GM19324 (cell line): ENCODE measurements at regions not wholly inside any gene's neighbourhood (a gene's known extent, or its start where the extent isn't known, plus 50 kb on each side); places are given as distances from the start of the nearest gene placed in this dataset.
"Not testable (repeated sequence)": the region's sequence is repeated elsewhere in the genome, so short reads cannot be mapped to it uniquely, and the experiment has no call there.

ENCODE experiments used
- ATAC-seq: cut with Tn5 transposase; IDR thresholded peaks from one replicate; pipeline ENCODE4 v1.9.1; 2021; ENCODE audit warnings: mild to moderate bottlenecking, moderate library complexity; ENCODE audit not compliant: unreplicated experiment, low FRiP score

DNA sequence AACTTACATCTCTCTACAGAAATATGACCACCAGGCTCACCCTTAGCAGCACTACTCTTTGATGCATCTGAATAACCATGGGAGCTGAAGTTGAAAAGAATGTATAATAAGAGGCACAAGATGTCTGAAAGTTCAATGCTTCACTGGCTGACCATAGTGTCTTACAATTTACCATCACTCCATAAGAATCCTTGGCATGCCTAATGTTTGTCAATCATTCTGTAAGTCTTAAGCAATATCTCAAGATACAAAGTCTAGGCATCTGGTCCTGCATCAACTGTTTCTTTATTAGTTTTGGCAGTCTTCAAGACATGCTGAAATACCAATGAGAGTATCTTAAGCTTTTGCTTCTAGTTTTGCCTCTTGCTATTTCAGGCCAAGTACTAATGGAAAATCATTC is 755.5 kb downstream of the STIM2 start:
- ATAC-seq, result no peak

- no peak for ATAC-seq
Measured at GRCh38 chr4:27619435-27619834, 758.8 kb downstream of the STIM2 start.

GRCh38 chr4:27620886-27621285 is 760.2 kb downstream of the STIM2 start:
- no peak for ATAC-seq

DNA sequence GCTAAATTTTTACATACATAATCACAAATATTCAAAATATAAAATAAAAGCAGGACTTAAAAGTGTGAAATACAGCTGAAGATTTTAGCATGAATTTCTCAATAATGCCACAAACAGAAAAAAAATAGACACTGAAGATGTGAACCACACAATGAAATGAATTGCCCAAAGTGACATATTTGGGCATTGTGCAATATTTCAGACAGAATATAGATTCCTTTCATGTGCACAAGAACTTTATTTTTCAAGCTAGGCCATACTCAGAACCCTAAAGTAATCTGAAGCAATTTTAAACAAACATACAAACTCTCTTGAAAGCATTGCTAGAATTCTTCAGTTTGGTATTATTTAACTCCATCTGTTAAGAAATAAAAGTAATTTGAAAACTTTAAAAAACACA is 764.1 kb downstream of the STIM2 start:
- ATAC-seq, result no peak

- no peak for ATAC-seq
Measured at GRCh38 chr4:27628609-27629008, 768.0 kb downstream of the STIM2 start.

DNA sequence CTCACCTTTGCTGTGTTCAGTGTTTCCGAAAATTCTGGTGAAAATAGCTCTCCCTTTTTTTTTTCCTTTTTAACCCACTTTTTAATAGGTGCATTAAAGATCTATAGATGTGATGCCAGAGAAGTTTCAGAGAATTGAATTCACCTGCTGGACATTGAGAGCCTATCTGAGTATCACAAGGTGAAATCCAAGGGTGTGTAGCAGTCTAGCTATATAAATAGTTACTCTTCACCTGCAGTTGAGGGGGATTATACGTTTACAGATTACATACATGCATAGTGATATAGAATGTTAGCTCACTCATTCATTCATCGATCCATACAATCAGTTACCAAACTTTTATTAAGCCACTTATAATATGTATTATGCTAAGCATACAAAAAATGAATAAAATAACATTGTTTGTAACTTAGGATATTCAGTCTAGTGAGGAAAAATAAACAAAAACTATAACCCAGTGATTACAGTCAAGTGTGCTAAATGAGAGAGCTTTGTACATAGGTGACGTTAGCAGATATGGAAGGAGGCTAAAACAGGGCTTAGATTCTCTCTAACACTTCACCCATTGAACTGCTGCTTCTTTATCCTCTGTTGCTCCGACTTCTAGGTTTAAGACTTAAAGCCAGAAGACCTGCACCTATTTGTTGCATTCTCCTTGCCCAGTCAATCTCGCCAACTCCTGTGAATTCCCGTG is 769.0 kb downstream of the STIM2 start:
- no peak for ATAC-seq

DNA sequence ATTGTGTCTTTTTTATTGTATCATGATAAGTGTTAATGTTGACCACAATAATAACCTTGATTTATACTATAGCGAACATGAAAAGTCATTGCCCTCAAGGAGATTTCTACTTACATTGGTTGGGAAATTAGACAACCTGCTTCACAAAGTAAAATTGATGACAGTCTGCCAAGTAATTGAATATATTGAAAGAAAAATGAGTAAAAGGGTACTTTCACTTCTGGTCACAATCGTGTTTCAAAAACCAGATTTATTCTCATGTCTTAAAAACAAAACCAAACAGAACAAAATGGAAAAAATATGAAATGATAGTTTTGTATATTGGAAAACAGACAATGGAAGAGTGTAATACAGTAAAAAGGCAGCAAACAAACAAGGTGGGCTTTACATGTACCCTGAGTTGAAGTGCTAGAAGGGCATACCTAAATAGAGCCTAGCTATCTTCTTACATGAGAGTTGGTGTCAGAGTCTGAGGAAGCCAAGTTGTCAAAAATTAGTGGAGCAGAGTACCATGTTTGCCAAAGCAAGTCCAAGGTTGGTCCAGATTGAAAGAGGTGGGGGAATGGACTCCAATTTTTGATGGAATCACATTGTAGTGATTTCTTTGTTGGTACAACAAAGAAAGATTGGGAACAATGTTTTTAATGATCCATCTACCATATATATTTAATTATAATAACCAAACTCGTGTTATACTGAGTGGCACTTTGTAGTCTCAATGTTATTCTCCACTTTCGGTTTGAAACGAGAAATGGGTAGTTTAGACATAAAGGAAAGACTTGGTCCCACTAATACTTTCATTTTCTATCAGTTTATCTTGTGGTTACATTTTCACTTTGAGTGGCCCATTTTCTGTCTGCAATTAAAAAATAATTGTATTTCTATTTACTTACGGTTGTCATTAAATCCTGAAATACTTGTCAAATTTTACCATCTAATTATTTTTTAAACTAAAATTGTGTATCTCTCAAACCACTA is 775.6 kb downstream of the STIM2 start:
- no peak for ATAC-seq

DNA sequence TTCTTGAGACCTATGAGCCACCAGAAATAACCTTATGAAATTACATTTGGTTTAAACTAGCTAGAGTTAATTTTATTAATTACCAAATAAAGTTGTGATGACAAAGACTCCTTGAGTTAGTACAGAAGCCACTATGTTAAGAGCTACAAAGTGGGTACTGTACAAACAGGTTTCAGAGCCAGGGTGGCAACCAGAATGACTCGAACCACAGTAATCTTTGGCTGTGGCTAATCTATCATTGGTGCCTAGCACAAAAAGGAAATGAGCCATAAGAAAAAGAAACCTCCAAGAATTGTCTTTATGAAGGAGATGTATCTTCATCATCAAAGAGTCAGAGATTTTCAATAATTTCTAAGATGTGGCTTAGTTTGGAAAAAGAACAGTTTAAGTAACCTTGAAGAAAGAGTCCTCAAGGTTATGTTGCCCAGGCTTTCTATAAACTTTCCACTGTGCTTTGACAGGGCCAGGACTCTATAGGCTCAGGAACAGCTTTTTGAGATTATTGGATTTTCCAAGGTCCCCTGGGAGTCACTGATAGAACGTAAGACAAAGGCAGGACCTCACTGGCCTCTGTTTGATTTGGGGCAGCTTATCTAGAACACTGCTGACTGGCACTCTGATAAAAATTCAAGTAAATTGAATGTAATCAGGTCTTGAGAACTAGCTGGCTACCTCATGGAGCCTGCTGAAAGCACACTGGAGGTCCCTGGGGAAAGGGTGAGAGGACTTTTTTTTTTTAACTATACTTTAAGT is 777.7 kb downstream of the STIM2 start:
- no peak for ATAC-seq

DNA sequence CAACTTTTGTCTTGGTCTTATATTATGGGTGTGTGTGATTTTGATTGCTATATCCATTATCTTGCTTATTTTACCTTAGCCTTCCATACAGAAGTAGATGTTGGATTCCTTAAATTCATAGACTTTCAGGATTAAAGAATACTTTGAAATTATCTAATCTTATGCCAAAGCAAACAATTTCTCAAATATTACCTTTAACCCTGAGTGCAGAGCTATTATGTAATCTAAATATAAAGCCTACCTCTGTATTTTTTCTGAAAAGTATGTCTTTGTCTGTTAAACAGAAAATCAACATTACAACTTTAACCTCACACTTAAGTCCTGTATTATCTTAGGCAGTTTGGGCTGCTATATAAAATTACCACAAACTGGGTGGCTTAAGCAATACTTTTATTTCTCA is 782.5 kb downstream of the STIM2 start:
- ATAC-seq, result no peak

DNA sequence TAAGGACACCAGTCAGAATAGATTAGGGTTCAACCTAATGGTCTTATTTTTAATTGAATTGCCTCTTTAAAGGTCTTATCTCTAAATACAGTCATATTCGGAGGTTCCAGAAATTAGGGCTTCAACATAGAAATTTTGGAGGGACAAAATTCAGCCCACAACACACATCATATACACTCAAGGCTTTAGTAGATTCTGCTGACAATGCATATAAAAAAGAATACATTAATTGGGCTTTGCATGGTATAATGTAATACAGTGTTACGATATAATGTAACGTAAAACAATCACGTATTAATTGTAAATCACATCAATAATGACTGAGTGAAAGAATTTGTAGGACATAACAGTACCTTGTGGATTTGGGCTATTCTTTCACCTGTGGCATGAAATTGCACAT is 787.8 kb downstream of the STIM2 start:
- ATAC-seq, result no peak

GRCh38 chr4:27662426-27662825 is 801.8 kb downstream of the STIM2 start:
- no peak for ATAC-seq

DNA sequence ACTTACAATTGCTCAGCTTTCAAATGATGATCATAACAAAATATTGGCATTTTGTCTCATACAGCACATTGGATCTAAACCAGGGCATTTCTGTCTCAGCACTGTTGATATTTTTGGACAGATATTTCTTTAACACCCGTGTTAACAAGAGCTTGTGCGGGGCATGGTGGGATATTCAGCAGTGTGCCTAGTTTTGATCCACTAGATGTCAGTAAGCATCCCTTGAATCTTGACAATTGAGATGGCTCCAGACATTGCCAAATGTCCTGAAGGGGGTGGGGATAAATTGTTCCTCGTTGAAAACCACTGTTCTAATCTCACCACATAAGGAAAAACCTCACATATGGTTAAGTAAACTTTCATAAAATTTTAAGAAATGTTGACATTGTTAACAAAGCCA is 806.3 kb downstream of the STIM2 start:
- ATAC-seq, result no peak

GRCh38 chr4:27668001-27668400 is 807.4 kb downstream of the STIM2 start:
- no peak for ATAC-seq

- ATAC-seq, result no peak
Measured at GRCh38 chr4:27678027-27678426, 817.4 kb downstream of the STIM2 start.

- ATAC-seq, result peak; percentile 77
Measured at GRCh38 chr4:27684610-27685011, 824.0 kb downstream of the STIM2 start.

DNA sequence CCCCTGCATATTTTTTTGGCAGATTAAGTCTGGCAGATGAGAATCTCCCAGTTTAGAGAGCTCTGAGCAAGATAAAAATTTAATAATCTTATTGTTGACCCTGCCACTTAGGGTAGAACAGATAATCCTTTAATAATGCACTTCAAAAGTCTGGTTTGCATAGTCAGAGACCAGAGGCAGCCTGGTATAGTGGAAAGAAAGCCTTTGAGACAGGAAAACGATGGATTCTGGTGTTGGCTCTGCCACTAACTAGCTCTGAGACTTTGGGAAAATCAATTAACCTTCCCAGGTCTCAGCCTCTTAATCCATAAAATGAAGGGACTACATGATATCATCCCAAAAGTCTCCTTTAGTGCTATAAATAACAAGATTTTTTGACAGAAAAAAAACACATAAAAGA is 824.5 kb downstream of the STIM2 start:
- ATAC-seq, result no peak

- no peak for ATAC-seq
Measured at GRCh38 chr4:27685947-27686346, 825.3 kb downstream of the STIM2 start.

DNA sequence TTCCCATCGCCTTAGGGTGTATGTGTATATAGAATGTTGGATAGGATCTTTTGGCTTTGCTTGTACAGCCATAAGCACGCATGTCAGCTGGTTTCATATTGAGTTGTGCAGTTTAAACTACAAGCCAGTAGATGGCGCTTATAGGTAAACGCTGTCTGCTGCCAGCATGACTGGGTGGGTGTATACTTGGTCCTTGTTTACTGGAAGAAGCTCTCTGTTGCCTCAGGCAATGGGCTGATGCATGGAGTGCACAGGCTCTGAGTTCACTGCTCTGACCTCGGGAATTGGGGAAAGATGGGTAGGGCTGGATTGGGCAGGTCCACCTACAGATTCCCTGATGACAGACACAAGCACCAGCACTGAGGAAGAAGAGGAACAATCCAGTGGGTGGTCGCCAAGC is 831.5 kb downstream of the STIM2 start:
- ATAC-seq, result no peak

DNA sequence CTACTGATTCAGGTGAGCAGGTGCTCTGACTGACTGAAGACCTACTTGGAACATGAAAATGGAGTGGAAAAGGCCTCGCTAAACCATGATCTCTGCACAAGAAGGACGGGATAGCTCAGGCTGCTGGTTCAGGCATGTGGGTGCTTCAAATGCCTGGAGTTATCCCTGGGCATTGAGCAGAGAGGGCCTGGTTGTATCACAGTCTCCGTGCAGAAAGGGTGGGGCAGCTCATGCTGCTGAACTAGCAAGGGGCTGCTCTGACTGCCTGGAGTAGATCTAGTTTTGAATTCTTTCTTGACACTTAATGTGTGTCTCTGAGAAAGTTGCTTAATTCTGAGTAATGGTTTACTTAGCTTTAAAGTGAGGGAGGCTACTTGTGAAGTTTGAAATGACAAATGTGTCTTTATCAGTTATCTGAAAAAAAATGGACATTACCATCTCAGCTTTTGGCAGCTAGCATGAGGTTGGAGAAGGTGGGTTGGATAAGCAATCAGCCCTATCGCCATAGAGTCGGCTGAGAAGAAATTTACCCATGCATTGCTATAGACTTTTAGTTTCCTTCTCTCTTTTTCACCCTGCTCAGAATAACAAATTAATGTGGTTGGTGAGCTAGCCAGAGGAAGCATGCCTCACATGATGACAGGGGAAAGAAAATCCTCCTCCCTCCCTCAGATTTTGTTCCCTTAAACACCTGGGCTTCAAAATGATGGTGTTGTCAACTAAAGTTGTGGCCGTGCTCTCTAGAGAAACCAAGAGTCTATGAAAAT is 832.4 kb downstream of the STIM2 start:
- ATAC-seq, result no peak

DNA sequence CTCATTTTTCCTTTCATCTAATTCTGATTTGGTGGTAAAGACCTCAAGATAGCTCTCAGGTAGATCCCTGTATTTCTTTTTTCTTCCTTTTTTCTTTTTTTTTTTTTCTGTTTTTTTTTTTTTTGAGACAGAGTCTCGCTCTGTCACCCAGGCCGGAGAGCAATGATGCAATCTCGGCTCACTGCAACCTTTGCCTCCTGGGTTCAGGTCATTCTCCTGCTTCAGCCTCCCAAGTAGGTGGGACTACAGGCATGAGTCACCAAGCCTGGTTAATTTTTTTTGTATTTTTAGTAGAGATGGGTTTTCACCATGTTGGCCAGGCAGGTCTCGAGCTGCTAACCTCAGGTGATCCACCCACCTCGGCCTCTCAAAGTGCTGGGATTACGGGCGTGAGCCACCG is 835.6 kb downstream of the STIM2 start:
- not testable (repeated sequence) for ATAC-seq
